ENCODE measurements at regions not wholly inside any gene's neighbourhood (a gene's known extent, or its start where the extent isn't known, plus 50 kb on each side); places are given as distances from the start of the nearest gene placed in this dataset.
A peak's percentile ranks its signal among the peaks of the same experiment; 100 is the strongest.
"Not testable (repeated sequence)": the region's sequence is repeated elsewhere in the genome, so short reads cannot be mapped to it uniquely, and the experiment has no call there.

DNA sequence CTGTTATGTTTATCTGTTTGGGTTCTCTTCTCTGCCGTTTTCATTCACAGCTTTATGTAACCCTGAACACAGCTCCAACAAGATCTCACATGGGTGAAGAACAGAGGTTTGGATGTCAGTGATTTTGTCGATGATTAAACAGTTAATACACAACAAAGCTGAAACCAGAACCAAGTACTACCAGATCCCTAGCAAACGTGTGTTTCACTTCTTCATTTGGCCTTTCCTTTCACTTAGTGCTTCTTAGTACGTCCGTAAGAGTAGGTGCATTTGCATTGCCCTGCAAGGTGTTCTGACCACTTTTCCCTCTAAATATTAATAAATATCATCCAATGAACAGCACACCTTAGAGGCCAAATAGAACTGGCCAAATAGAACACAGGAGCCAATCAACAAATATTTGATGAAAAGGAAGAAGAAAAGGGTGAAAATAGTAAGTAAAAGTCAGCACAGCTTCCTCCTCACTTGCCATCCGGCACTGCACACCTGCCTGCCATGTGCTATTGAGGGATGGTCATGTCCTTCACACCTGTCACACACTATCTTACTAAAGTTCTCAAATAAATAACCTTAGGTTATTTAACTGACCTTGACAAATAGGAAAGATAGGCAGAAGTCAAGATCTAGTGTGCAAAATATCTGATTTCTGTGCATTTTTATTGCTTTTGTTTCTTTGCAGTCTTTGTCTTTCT lies 252.6 kb upstream of the ANKRD30A start:
- no peak for DNase-seq

DNA sequence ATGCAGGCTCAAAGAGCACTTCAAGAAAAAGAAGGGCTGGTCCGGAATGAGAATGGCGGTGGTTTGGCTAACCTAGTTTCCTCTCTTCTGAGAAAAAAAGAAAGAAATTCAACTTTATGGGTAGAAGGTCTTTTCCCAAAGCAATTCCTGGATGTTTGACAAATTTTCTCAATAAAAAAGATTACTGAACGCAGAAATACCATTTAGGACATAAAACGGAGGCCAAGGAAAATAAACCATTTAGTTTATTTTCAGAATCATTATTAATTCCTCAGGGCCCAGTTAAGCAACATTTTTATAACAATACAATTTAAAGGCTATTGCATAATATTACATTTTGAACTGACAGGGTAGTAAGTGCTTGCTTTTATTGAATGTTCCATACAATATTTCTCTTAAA lies 284.6 kb upstream of the ANKRD30A start:
- DNase-seq = no peak

DNA sequence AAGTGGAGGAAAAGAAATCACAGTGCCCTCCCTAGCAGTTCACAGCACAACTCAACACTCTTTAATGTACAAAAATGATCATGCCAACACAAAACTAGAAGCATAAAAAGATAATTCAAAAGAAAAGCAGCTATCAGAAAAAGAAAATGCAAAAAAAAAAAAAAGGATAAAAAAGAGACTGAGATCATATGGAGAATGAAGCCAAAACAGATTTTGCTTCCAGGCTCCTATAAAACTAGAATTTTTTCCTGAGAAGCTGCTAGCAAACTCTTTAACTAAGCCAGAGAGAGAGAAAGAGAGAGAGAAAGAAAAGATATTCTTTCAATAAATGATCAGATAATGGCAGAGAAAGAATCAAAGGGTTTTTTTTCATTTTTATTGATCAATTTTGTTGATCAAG lies 288.0 kb upstream of the ANKRD30A start:
- DNase-seq = no peak

DNA sequence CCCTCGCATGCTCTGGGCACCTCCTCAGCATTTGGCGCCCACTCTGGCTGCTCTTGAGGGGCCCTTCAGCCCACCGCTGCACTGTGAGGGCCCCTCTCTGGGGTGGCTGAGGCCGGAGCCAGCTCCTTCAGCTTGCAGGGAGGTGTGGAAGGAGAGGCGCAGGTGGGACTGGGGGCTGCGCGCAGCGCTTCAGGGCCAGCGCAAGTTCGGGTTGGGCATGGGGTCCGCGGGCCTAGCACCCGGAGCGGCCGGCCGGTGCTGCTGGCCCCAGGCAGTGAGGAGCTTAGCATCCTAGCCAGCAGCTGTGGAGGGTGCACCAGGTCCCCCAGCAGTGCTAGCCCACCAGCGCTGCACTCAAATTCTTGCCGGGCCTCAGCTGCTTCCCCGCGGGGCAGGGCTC lies 305.6 kb upstream of the ANKRD30A start:
- no peak for DNase-seq

- no peak for DNase-seq
These were observed 307.5 kb upstream of the ANKRD30A start for GRCh38 chr10:36817898-36818297.

- no peak for DNase-seq
These were observed 316.6 kb upstream of the ANKRD30A start for GRCh38 chr10:36808625-36809362.

- DNase-seq = no peak
These were observed 322.2 kb upstream of the ANKRD30A start for GRCh38 chr10:36803229-36803628.

- DNase-seq = no peak
These were observed 322.8 kb upstream of the ANKRD30A start for GRCh38 chr10:36802490-36803153.

DNA sequence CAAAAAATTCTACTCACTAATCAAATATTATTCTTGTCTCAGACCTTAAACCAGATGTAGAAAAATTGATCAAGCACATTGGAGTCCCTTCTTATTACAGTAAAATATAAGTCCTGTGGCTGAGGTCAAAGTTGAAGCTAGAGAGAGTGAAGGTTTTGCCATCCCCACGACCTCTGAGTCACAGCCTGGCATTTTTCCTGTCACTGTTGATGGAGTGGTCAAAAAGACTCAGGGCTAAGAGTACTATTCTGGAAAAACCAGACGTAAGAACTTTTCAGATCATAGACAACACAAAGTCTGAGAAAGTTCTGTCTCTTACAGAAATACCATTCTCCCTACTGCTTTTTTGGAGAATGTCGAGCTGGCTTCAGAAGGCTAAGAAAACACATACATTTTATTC lies 323.7 kb upstream of the ANKRD30A start:
- no peak for DNase-seq

- DNase-seq = no peak
These were observed 330.4 kb upstream of the ANKRD30A start for GRCh38 chr10:36794981-36795380.

GRCh38 chr10:36789974-36790373 lies 335.4 kb upstream of the ANKRD30A start:
- no peak for DNase-seq

- DNase-seq = no peak
These were observed 337.2 kb upstream of the ANKRD30A start for GRCh38 chr10:36788152-36788551.

DNA sequence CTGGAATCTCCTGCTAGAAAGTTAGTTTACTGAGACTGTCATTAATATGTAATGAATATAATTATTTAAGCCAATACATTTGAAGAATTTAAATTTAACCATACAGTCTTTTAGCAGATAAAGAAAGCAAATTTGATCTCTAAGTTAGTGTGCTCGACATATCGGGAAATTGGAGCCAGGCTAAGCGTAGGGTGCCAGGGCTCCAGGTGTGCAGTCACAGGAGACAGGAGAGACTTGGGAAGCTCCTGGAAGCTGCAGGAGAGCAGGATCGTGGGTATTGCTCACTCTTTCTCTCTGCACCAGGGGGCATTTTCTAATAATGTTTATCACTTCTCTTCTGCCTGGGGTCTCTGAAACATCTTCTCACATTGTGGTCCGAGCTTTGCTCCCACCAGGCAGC lies 342.0 kb upstream of the ANKRD30A start:
- DNase-seq = no peak

GRCh38 chr10:36781570-36781969 lies 343.8 kb upstream of the ANKRD30A start:
- no peak for DNase-seq

GRCh38 chr10:36780158-36780557 lies 345.2 kb upstream of the ANKRD30A start:
- no peak for DNase-seq

GRCh38 chr10:36779238-36779846 lies 346.1 kb upstream of the ANKRD30A start:
- DNase-seq = peak; percentile 21

DNA sequence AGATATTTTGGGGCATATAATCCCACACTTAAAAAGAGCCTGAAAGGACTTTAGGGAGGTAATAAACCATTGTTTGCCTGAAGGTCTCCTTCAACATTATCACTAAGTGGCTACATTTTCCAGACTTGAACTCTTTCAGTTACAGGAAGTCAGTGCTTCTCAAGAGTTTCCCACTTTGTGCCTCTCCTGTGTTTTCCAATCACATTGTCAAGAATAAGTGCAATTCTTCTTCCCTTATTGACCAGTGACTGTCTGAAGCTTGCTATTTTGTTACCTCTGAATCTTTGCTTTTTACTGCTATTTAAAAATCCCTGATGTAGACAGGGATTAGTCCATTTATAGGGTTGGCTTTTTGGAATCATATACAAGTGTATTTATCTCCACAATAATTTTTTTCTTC lies 346.7 kb upstream of the ANKRD30A start:
- DNase-seq = no peak

DNA sequence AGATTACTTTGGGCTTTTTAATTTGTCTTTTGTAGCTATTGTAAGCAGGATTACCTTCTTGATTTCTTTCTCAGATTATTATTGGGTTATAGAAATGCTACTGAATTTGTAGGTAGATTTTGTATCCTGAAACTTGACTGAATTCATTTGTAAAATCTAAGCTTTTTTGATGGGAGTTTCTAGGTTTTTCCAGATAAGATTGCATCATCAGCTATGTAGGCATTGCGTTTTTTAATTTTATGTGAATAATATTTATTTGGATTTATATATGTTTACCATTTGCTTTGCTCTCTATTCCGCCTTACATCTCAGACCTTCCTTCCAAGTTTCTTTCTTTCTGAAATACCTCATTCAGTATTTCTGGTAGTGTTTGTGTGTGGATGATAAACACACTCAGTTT lies 351.7 kb upstream of the ANKRD30A start:
- no peak for DNase-seq

- DNase-seq = no peak
These were observed 353.7 kb upstream of the ANKRD30A start for GRCh38 chr10:36771725-36772124.

DNA sequence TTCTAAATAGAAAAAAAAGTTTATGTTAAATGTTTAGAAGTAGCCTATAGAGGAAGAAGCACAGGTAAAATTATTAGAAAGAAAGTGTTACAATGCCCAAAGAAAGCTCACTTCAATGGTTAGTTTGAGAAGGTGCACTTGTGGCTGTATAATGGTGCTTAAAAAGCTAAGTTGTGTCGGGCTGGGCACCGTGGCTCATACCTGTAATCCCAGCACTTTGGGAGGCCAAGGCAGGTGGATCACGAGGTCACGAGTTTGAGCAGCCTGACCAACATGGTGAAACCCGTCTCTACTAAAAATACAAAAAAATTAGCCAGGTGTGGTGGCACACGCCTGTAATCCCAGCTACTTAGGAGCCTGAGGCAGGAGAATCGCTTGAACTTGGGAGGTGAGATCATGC lies 355.7 kb upstream of the ANKRD30A start:
- DNase-seq = not testable (repeated sequence)

GRCh38 chr10:36766940-36767339 lies 358.5 kb upstream of the ANKRD30A start:
- DNase-seq = no peak

DNA sequence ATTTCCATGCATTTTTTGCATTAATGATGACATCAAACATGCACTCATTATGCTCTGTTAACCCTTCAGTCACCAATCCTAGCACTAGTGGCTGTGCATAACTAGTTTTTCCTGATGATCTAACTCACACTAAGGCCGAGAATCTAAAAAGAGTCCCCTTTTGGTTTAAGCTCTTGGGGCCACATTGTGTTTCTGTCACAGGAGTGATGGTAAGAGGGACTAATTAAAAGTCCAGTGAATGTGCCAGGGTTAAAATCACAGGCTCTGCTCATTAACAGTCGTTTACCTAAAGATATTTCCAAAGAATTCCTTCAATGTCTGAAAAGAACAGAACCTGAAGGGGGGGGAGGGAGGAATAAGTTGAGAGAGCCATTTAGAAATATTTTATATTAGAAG lies 359.0 kb upstream of the ANKRD30A start:
- DNase-seq = no peak

- DNase-seq = no peak
These were observed 359.5 kb upstream of the ANKRD30A start for GRCh38 chr10:36765782-36766414.

All from OCI-M1 (cell line).